Mucosa of gallbladder (tissue), 1 donor: ENCODE measurements at regions not wholly inside any gene's neighbourhood (a gene's known extent, or its start where the extent isn't known, plus 50 kb on each side); places are given as distances from the start of the nearest gene placed in this dataset.
"Not testable (repeated sequence)": the region's sequence is repeated elsewhere in the genome, so short reads cannot be mapped to it uniquely, and the experiment has no call there.

Source experiments
- DNase-seq: peaks from one replicate; pipeline ENCODE4 v3.0.0-alpha.2; 2020; ENCODE audit warnings: low spot score
- donor health status: DM: no; HTN: no; CAD: no.

DNA sequence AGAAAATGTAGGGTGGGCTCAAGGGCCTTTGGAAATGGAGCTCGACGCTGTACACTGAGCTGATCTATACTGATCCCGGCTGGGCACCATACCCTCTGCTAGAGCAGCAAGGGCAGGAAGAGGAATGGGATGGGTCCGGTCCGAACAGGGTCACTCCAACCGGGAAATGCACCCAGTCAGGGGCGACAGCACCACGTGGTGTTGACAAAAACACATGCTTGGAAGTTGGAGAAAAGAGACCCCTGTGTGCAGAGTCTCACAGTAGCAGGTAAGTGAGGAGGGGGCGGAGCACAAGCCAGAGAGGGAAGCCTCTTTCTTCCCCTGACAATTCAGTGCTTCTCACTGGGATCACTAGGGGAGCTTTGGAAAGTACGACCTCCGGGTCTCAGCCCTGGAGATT is 84.1 kb upstream of the ASB18 start:
- no peak for DNase-seq

DNA sequence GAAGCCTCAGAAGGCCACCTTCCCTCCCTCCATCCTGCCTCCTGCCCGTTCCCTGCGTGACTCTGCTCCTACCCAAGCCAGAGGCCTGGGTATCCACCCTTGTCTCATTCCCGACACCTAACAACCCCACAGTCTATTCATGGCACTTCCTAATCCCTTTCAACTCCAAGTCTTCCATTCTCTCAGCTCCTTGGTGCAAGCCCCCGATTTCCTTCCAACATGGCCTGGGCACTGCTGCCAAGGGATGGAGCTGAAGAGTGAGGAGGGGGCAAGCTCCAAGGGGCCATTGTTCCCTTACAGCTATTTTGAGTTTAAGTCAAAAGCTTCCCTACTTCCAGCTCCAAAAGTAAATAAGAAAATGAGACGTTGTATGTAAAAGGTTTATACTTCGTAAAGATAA is 84.8 kb upstream of the ASB18 start:
- DNase-seq: no peak

DNA sequence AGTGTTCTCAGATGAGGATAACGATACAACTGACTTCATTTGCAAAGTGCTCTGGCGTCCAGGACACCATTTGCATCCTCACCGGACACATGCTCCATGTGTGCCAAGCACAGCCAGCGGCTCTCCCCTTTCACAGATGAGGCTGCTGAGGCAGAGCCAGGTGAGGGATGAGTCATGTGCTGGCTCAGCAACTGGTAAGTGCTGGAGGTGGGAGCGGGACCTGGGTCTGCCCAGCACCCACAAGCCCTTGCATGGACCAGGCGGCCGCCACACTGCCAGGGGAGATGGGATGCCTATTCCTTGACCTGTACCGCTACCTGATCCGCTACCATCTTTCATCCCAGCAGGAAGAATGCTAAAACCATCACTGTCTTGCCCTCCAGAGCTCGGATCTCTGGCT is 86.2 kb upstream of the ASB18 start:
- DNase-seq: no peak

DNA sequence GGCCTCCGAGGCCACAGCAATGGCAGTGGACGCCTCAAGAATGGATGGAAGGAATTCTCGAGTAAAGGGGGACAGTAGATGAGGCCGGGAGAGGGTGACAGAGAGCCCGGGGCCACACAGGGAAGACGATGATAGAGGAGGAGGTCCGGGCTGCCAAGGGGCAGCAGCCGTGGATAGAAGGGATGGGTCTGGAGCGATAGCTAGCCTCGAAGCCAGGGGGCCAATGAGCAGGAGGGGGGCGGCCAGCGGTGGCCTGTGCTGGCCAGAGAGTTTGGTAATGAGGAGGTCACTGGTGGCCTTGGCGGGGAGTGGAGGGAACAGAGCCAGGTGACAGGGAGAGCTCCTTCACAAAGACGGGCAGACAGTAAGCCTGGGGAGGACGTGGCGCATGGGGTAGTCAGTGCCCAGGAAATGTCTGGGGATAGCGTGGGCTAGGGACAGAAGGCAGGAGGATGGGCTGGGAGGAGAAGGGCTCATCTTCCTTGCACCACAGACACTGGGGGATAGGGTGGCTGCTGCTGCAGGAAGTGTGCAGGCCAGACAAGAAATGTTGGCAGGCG is 87.8 kb upstream of the ASB18 start:
- no peak for DNase-seq

DNA sequence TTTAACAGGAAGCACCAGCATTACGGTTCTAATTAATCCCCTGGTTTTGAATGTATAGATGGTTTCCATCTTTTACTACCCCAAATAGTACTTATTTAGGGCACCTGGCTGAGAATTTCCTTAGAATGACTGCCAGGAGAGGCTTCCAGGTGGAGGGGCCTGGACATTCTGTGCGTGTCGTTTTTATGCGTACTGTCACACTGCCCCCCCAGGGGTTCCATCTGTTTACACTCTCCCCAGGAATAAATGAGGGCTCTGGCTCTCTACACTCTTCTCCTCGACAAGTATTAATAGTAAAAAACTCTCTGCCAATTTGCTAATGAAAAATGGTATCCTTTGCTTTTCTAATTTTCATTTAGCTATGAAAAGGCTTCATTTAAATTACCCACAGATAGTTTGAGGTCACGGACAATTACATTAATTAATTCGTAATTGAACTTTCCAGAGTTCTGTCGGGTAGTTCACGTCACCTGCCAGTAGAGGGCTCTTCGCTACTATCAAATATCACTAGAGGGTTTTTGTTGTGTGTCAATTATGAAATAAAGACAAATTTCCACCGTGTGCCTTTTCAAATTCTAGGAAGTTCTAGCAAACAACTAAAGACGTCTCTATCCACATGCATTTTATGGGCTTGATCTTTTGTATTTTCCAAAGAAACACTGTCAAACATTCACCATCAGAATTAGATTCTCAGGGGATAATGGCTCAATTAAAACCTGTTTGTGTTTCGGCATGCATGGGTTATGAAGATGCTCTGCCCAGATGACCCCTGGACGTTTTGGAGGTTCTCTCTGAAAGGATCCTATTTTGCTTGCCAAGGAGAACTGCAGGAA is 88.8 kb upstream of the ASB18 start:
- no peak for DNase-seq

DNA sequence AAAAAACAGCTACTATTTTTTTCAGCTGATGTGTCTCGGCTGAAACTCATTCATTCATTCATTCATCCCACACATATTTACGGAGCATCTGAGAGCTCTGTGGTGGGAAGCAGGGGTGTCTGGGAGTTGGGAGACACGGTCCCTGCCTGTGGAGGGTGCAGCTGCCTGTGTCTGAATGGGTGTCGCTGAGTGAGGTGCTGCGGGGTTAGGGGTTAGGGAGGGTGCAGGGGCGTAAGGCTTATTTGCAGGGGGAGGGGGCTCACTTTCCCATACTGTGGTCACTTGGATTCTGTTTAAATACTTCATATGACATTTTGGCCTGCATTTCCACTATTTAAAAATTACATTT is 89.4 kb upstream of the ASB18 start:
- DNase-seq: no peak

DNA sequence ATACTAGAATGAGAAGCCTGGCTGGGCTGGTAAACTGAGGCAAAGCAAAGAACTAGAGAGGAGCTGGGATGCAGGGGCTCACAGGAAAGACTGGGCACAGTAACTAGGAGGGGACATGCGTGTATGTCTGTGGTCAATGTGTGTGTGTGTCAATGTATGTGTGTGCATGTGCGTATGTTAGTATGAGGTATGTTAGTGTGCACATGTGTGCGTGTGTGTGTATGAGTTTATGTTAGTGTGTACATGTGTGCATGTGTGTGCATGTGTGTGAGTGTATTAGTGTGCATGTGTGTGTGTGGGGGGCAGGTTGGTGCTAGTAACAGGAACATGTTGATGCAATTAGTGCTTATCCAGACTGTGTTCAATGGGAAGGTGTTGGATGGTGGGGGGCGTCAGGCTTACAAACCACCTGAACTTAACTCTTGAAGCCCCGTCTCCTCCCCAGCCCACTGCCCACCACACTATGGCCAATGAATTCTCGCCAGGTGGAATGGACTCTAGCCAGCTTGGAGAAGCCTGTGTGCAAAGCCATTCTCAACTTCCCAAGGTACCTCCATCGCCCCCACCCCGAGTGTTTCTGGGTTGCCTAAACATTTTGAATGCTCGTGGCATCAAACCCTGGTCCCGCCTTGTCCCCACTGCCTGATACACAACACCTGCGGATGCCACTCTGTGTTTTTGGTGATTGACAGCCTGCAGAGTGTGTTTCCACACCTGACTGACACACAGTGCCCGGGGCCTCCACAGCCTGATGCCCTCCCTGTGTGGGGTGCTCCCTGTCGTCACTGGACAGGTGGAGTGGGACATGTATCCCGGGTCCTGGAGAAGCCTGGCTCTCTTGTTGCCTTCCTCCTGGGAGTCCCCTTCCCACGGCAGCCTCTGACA is 90.1 kb upstream of the ASB18 start:
- no peak for DNase-seq

DNA sequence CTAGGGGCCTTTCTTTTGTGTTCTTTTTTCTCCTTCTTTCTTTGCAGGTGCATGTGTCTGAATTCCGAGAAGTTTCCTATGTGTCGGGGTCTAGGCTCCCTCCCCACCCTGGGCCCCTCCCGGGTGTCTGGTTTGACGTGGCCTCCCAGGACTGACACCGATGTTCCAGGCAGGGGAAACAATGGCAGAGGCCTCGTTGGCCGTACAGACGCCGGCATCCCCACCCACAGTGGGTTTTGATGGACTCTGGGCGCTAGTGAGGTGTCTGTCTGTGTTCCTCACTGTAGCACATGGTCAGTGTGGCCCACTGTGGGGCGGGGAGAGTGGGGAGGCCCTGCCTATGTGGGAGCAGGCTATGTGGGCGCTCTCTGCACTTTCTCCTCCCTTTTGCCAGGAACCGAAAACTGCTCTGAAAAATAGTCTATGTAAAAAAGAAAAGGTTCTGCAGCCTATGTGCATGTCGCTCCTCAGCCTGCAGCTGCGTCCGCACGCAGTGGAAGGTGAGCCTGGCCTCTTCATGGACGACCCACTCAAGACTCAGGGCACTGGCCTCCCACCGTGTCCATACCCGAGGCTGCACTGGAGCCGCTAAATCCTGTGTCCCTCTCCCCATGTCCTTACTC is 90.9 kb upstream of the ASB18 start:
- no peak for DNase-seq

DNA sequence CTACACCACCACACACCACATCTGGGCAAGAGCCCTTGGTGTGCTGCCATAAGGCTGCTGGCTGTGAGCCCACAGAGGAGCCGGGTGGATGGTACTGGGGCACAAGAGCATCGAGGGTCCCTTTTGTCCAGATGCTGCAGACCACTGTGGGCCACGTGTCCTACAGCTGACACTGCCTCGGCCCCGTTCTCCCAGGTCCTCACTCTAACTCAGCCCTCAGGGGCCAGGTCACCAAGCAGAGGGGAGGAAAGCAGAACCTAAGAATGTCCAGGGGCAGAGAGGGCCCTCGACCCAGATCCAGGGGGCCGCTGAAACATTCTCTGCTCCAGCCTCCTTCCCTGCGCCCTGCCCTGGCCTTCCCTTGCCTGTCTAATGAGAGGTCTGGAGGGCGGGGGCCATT is 91.7 kb upstream of the ASB18 start:
- DNase-seq: no peak

DNA sequence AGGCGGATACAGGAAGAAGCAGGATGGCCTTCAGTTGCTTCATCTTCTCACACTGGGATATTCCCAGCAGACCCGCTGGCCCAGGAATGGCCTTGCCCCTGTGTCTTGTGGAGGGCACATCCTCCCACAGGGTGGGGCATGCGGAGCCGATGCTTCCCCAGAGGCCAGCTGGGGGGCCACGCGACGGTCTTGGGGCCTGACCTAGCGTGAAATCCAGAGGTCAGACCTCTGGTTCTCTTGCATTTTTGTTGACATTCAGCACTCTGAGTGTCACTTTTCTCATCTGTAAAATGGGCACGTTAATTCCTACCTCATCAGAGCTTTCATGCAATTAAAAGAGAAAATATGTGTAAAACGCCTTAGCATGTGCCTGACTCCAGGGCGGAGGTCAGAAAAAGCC is 92.1 kb upstream of the ASB18 start:
- not testable (repeated sequence) for DNase-seq

DNA sequence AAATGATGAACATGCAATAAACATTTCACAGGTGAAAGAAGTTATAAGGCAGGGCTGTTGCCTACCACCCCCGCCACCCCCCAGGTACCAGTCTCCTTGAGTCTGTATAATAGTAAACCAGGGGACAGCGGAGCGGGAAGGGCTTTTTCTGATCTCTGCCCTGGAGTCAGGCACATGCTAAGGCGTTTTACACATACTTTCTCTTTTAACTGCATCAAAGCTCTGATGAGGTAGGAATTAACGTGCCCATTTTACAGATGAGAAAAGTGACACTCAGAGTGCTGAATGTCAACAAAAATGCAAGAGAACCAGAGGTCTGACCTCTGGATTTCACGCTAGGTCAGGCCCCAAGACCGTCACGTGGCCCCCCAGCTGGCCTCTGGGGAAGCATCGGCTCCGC is 94.3 kb upstream of the ASB18 start:
- DNase-seq: not testable (repeated sequence)

DNA sequence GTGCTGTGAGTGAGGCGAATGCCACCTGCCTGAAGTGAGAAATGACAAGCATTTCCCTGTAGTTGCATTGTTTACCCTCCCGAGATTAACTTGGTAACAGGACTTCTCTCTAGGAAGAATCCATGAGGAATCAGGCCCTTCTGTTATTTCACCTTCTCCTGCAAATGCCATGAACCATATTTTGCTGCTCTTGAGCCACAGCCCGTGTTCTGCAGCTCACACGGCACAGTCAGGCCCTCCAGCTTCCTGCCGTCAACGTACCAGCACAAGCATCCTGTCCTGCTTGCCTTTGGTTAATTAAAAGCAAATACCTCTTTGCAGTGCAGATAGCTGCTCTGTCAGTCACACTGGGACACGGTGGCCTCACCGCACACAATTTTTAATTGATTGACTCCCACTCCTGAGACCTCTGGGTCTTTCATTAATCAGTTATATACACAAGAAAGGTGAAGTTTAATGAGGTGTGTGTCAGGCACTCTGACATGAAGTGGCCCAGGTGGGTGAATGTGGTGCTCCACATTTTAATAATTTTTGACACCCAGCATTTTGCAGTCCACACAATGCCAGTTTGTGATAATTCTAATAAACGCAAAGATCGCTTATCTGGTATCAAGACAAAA is 95.3 kb upstream of the ASB18 start:
- no peak for DNase-seq

DNA sequence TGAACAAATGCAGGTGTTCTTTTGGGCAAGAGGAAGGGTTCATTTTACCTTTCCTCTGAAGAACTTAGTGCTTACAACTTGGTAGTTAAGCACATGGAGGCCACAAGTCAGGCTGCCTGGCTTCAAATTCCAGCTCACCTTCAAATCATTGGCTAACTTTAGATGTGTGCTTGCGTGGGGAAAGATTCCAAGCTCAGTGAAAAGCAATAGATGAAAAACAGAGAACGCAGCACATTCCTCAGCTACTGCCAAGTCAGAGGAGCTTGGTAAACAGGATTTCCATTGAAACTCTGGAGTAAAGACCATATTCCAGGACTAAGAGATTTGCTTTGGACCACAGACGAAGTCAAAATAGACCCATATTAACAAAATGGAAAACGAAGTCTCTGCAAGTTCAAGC is 96.3 kb upstream of the ASB18 start:
- DNase-seq: peak; percentile 31

DNA sequence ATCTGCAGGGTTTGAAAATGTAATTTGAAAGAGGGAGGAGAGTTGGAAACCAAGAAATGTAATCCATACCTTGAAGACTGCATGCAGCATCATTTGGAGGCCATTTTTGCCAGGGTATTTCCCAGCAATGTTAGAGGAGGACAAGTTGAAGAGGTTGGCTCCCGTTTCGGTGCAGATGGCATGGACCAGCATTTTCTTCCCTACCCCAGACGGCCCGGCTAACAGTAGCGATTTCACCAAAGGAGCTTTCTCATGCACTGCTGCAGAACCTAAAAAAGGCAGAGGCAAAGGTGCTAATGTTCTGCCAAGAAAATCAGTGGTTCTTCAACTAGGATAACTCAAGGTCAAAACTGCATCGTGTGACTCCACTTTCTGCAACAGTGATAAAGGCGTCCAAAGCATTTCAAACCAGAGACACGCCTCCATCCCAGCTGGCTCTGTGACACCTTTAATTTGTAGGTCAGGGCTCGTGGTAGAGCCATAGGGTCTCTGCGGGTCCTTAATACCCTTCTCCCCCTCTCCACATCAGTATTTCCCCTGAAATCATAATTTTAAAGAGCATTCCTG is 99.6 kb upstream of the ASB18 start:
- no peak for DNase-seq

DNA sequence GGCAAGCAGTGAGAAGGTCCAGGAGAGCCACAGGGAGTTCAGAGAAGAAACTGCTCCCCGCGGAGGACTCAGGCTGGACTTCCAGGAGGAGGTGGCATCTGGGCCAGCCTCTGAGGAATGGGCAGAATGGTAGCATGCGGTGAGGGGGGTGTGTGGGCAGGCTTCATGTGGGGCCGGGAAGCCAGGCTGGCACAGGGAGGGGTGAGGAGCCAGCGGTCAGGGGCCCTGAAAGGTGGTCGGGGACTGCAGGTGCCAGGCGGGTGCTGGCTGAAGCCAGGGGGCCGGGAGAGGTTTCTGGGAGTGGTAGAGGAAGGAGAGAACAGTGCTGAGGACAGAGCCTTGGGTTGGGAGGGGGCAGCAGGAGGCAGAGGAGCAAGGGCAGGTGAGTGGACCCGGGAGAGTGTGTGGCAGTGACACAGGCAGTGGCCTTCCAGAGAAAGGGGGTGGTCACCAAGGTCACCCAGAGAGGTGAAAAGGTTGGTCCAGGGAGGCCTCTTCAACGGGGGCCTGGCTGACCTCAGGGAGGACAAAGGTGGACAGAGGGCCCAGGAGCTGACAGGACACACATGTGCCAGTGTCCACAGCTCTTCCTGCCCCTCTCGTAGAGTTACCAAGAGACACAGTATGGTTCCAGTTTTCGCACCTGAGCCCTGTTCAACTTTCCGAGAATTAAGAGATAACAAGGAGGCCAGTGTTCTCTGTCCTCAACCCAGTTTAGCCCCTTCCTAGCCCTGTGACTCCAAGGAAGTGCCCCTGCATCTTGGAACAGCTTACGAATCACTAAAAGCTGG is 101.2 kb upstream of the ASB18 start:
- no peak for DNase-seq

DNA sequence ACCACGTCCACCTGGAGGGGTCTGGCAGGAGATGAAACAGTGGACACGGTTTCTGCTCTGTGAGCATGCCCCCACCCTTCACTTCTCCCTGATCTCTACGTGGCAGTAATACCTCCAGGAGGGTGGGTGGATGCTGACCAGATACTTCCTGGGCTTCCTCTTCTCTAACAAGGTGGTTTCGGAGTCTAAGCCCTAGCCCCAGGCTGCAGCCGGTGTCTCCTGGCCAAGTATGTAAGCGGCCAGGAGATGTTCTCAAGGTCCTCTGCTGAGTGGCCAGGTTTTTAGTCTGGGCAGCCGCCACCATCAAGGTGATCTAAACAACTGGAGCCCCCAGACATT is 101.8 kb upstream of the ASB18 start:
- no peak for DNase-seq

DNA sequence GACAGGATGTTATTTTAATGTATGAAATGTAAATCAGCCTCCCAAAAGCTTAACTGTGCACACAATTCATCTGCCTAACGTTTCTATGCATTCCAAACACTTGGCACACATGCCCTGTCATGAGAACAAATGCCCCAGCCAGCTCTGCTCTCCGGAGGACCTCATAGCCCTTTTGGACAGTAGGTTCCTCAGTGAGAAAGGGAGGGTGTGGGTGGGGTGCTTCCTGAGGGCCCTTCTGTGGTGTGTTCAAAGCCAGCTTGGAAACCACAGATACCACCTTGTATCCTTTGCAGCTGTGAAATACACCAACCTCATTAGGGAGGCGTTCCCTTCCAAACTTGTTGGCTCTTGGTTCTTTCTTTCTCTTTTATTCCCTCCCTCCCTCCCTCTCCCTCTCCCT is 102.2 kb upstream of the ASB18 start:
- no peak for DNase-seq

DNA sequence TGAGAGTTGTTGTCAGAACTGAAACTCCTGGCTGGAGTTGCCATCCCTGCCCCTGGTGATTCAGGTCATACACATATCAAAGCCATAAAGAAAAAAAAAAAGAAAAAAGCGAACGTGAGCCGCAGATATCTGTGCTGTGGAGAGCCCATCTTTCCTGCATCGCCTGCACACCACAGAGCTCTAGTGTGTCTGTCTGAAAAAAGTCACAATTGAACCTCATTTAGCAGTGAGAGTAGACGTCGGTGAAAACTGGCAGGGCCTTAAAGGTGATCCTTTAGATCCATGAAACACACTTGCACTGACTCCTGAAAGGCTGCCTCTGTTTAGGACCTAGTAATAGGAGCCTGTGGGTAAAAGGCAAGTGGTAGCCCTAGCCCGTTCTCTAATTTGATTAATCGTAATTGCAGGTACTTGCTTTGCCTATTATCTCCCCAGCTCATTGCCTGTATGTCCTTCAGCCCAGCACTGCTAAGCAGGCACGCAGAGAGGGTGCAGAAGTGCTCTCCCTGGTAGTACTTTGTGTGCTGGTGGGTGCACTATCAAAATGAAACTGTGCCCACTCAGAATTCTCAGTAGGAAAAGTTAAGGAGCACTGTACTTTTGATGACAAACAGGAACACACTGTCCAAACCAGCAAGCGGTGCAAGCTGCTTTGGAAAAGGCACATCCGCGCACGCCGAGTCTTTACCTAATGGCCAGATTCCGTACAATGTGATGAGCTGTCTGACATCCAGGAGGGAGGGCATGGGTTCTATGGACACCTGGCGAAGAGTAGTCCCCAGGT is 103.5 kb upstream of the ASB18 start:
- DNase-seq: no peak

DNA sequence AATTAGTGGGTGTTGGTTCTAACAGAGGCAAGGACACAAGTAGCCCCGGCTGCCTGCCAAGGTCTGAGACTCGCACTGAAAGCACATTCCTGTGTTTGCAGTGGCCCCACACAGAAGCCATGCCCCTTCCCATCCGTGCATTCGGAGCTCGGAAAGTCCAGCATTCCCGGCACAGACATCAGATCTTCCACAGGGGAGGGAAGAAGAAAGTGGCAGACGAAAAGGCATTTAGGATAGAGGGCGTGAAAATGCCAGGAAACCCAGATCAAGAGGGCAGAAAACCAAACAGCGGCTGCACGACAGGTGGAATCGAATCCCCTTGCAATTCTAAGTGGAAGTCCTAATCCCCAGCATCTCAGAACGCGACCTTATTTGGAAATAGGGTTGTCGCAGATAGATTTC is 105.5 kb upstream of the ASB18 start:
- DNase-seq: no peak

DNA sequence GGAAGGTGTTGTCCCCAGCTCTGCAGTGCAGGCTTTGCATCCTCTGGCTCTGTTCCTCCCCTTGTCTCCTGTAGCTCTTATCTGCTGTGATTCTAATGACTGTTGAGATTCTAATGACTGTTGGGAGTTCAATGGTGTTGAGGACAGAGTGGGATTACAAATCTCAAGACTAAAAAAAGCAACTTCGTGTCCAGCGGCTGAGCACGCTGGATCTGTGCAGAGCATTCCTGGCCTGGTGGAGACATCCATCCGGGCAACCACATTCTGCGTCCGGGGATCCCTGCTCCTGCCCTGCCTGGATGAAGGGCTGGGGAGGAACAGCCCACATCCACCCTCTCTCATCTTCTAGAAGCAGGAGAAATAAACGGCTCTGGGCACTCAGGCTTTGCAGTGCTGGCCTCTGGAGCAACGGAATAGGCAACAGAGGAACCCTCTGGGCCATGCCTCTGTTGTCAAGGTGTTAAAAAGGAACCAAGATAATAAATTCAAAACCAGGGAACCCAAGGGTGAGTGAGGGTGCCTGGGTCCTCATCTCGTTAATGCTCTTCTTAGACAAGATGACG is 106.7 kb upstream of the ASB18 start:
- DNase-seq: no peak
